Astrocyte (in vitro differentiated cells and primary cell): ENCODE measurements at regions not wholly inside any gene's neighbourhood (a gene's known extent, or its start where the extent isn't known, plus 50 kb on each side); places are given as distances from the start of the nearest gene placed in this dataset.
"Not testable (repeated sequence)": the region's sequence is repeated elsewhere in the genome, so short reads cannot be mapped to it uniquely, and the experiment has no call there.

Experiments
- DNase-seq: peaks from one replicate; pipeline ENCODE4 v3.0.0-alpha.2; 2010; ENCODE audit warnings: low read depth
- FAIRE-seq: peaks from 2 replicates; lab custom pipeline; 2011; peaks lifted over from hg19 to GRCh38; lab: Jason Lieb, UNC
- H2AFZ ChIP-seq: 2 replicates; pipeline ENCODE4 v1.6.0; 2012; ENCODE audit warnings: low read depth, low read length, inconsistent platforms
- H3K27ac ChIP-seq: 2 replicates; pipeline ENCODE4 v1.5.1; 2011; ENCODE audit warnings: low read depth, low read length, inconsistent platforms
- H3K27me3 ChIP-seq: 2 replicates; pipeline ENCODE4 v1.6.0; 2011; ENCODE audit warnings: low read length, inconsistent platforms; ENCODE audit not compliant: insufficient read depth
- H3K36me3 ChIP-seq: 2 replicates; pipeline ENCODE4 v1.5.1; 2011; ENCODE audit warnings: low read length, inconsistent platforms; ENCODE audit not compliant: insufficient read depth
- H3K4me1 ChIP-seq: 2 replicates; pipeline ENCODE4 v1.5.1; 2011; ENCODE audit warnings: low read length, inconsistent platforms; ENCODE audit not compliant: insufficient read depth
- H3K4me2 ChIP-seq: 2 replicates; pipeline ENCODE4 v1.6.0; 2012; ENCODE audit warnings: low read length, inconsistent platforms
- H3K4me3 ChIP-seq: 2 replicates; pipeline ENCODE4 v1.5.1; 2011; ENCODE audit warnings: low read depth, mild to moderate bottlenecking, low read length, inconsistent platforms; ENCODE audit not compliant: insufficient read depth
- H3K79me2 ChIP-seq: 2 replicates; pipeline ENCODE4 v1.6.0; 2012; ENCODE audit warnings: mild to moderate bottlenecking, low read length, inconsistent platforms; ENCODE audit not compliant: insufficient read depth
- H3K9ac ChIP-seq: 2 replicates; pipeline ENCODE4 v1.6.0; 2012; ENCODE audit warnings: mild to moderate bottlenecking, low read length, inconsistent platforms
- H3K9me3 ChIP-seq: 2 replicates; pipeline ENCODE4 v1.5.1; 2012; ENCODE audit warnings: low read depth, mild to moderate bottlenecking, low read length, inconsistent platforms; ENCODE audit not compliant: insufficient read depth
- H4K20me1 ChIP-seq: 2 replicates; pipeline ENCODE4 v1.6.0; 2012; ENCODE audit warnings: low read length, inconsistent platforms; ENCODE audit not compliant: insufficient read depth
- H3K27ac Mint-ChIP-seq: one replicate; pipeline ENCODE4 v1.8.0; 2021; ENCODE audit warnings: mild to moderate bottlenecking, mixed read lengths; ENCODE audit not compliant: unreplicated experiment
- H3K27me3 Mint-ChIP-seq: one replicate; pipeline ENCODE4 v1.8.0; 2021; ENCODE audit warnings: low read depth, mixed read lengths; ENCODE audit not compliant: unreplicated experiment
- H3K36me3 Mint-ChIP-seq: one replicate; pipeline ENCODE4 v1.8.0; 2021; ENCODE audit warnings: low read depth, mixed read lengths; ENCODE audit not compliant: unreplicated experiment
- H3K4me1 Mint-ChIP-seq: one replicate; pipeline ENCODE4 v1.8.0; 2021; ENCODE audit warnings: low read depth, mixed read lengths; ENCODE audit not compliant: unreplicated experiment
- H3K4me3 Mint-ChIP-seq: one replicate; pipeline ENCODE4 v1.8.0; 2021; ENCODE audit warnings: mild to moderate bottlenecking, moderate library complexity, mixed read lengths; ENCODE audit not compliant: unreplicated experiment
- H3K9me3 Mint-ChIP-seq: one replicate; pipeline ENCODE4 v1.8.0; 2021; ENCODE audit warnings: mild to moderate bottlenecking, mixed read lengths; ENCODE audit not compliant: unreplicated experiment
- EZH2 ChIP-seq: IDR thresholded peaks from 2 replicates; pipeline ENCODE4 v1.6.1; 2012; ENCODE audit warnings: mild to moderate bottlenecking, low read length, inconsistent platforms; ENCODE audit not compliant: insufficient read depth
- TF ChIP-seq, protein P1 (sequence below): IDR thresholded peaks from 2 replicates; pipeline ENCODE4 v1.5.1; 2011; ENCODE audit warnings: low read depth, mild to moderate bottlenecking, inconsistent platforms, low read length, moderate library complexity; ENCODE audit not compliant: insufficient read depth

DNA sequence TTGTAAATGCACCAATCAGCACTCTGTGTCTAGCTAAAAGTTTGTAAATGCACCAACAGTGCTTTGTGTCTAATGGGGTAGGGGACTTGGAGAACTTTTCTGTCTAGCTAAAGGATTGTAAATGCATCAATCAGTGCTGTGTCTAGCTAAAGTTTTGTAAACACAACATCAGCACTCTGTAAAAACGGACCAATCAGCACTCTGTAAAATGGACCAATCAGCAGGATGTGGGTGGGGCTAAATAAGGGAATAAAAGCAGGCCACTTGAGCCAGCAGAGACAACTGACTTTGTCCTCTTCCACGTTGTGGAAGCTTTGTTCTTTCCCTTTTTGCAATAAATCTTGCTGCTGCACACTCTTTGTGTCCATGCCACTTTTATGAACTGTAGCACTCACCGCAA lies 346.3 kb downstream of the LMBRD1 start:
- H3K27me3 ChIP-seq, H3K4me2 ChIP-seq, H3K36me3 ChIP-seq, FAIRE-seq, H3K9me3 ChIP-seq, H4K20me1 ChIP-seq, H3K4me3 ChIP-seq, H3K9ac ChIP-seq, H3K27ac Mint-ChIP-seq, H3K4me1 ChIP-seq, H2AFZ ChIP-seq, H3K4me3 Mint-ChIP-seq, H3K79me2 ChIP-seq, H3K27me3 Mint-ChIP-seq, H3K27ac ChIP-seq, DNase-seq, H3K36me3 Mint-ChIP-seq, H3K4me1 Mint-ChIP-seq: not testable (repeated sequence)
- peaks cover 11% of the 10 kb centered on the region for H3K9me3 Mint-ChIP-seq

DNA sequence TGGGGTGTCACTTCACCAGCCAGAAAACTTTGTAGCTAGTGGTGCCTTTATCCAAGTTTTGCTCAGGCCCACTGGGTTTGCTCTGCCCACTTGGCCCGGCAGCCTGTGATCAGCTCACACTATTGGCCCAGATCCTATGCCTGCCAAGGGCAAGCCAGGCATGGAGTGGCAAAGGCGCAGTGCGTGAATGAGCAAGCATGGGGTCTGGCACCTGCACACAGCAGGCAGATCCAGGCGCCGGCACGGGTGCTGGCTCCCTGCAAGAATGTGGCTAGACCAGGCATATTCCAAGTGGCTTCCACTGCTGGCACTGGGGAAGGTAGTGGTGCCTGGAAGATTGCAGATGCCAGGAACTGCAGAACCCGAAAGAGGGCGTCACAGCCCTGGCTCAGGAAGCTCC lies 346.9 kb downstream of the LMBRD1 start:
- H3K27me3 Mint-ChIP-seq: no peaks in the 10 kb centered on the region
- TF ChIP-seq, protein P1, sequence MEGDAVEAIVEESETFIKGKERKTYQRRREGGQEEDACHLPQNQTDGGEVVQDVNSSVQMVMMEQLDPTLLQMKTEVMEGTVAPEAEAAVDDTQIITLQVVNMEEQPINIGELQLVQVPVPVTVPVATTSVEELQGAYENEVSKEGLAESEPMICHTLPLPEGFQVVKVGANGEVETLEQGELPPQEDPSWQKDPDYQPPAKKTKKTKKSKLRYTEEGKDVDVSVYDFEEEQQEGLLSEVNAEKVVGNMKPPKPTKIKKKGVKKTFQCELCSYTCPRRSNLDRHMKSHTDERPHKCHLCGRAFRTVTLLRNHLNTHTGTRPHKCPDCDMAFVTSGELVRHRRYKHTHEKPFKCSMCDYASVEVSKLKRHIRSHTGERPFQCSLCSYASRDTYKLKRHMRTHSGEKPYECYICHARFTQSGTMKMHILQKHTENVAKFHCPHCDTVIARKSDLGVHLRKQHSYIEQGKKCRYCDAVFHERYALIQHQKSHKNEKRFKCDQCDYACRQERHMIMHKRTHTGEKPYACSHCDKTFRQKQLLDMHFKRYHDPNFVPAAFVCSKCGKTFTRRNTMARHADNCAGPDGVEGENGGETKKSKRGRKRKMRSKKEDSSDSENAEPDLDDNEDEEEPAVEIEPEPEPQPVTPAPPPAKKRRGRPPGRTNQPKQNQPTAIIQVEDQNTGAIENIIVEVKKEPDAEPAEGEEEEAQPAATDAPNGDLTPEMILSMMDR: no peak
- TF ChIP-seq EZH2: no peak
- DNase-seq (no peak), FAIRE-seq (no peak)
- Histone ChIP-seq H3K9me3 (peaks cover 2% of the 10 kb centered on the region), H3K4me2 (no peak overlapping the region), H3K4me3 (no peak overlapping the region), H3K27me3 (no peaks in the 10 kb centered on the region), H3K36me3 (no peaks in the 10 kb centered on the region), H3K79me2 (no peaks in the 10 kb centered on the region), H3K9ac (no peak overlapping the region), H4K20me1 (no peaks in the 10 kb centered on the region), H3K27ac (no peak overlapping the region), H2AFZ (no peak overlapping the region), H3K4me1 (no peaks in the 10 kb centered on the region)
- no peak overlapping the region for H3K27ac Mint-ChIP-seq
- H3K9me3 Mint-ChIP-seq: peaks cover 13% of the 10 kb centered on the region
- H3K4me1 Mint-ChIP-seq: no peaks in the 10 kb centered on the region
- H3K4me3 Mint-ChIP-seq: no peak overlapping the region
- H3K36me3 Mint-ChIP-seq: no peaks in the 10 kb centered on the region
